Smooth muscle cell (in vitro differentiated cells): ENCODE measurements at regions not wholly inside any gene's neighbourhood (a gene's known extent, or its start where the extent isn't known, plus 50 kb on each side); places are given as distances from the start of the nearest gene placed in this dataset.

Source experiments
- DNase-seq: peaks from one replicate; lab custom pipeline; 2025; ENCODE audit not compliant: unreplicated experiment; lab: John Stamatoyannopoulos, UW
- H2AFZ ChIP-seq: fragments of 200-600 bp; sonication (generic); 2 replicates; pipeline ENCODE4 v1.6.0; 2016; ENCODE audit warnings: antibody characterized with exemption, low read depth, mild to moderate bottlenecking
- H3F3A ChIP-seq: fragments of 200-600 bp; sonication (generic); 2 replicates; pipeline ENCODE4 v1.6.0; 2017; ENCODE audit warnings: antibody characterized with exemption, low read depth
- H3K27ac ChIP-seq: fragments of 200-600 bp; sonication (generic); 2 replicates; pipeline ENCODE4 v1.5.1; 2016; ENCODE audit warnings: low read depth, mild to moderate bottlenecking
- H3K27me3 ChIP-seq: fragments of 200-600 bp; sonication (generic); 2 replicates; pipeline ENCODE4 v1.6.1; 2016; ENCODE audit warnings: low read depth, mild to moderate bottlenecking
- H3K36me3 ChIP-seq: fragments of 200-600 bp; sonication (generic); 2 replicates; pipeline ENCODE4 v1.5.1; 2016; ENCODE audit warnings: low read depth
- H3K4me1 ChIP-seq: fragments of 200-600 bp; sonication (generic); 2 replicates; pipeline ENCODE4 v1.5.1; 2016; ENCODE audit warnings: low read depth
- H3K4me2 ChIP-seq: fragments of 200-600 bp; sonication (generic); 2 replicates; pipeline ENCODE4 v1.6.0; 2016; ENCODE audit warnings: mild to moderate bottlenecking
- H3K4me3 ChIP-seq: fragments of 200-600 bp; sonication (generic); 2 replicates; pipeline ENCODE4 v1.5.1; 2016; ENCODE audit warnings: mild to moderate bottlenecking
- H3K79me2 ChIP-seq: fragments of 200-600 bp; sonication (generic); 2 replicates; pipeline ENCODE4 v1.6.0; 2016; ENCODE audit warnings: low read depth, mild to moderate bottlenecking
- H3K9ac ChIP-seq: fragments of 200-600 bp; sonication (generic); 2 replicates; pipeline ENCODE4 v1.6.0; 2016; ENCODE audit warnings: low read depth
- H3K9me3 ChIP-seq: fragments of 200-600 bp; sonication (generic); replicated peaks from 2 replicates; pipeline ENCODE4 v1.5.1; 2016; ENCODE audit warnings: low read depth
- H4K20me1 ChIP-seq: fragments of 200-600 bp; sonication (generic); 2 replicates; pipeline ENCODE4 v1.6.0; 2016; ENCODE audit warnings: low read depth
- WGBS: methylation state at CpG from one replicate; pipeline ENCODE4 v1.1.7; 2016; ENCODE audit warnings: low lambda C conversion rate; 5-methylcytosine and 5-hydroxymethylcytosine counted together
- TF ChIP-seq, protein P1 (sequence below): fragments of 200-600 bp; sonication (generic); IDR thresholded peaks from 2 replicates; pipeline ENCODE4 v1.5.1; 2017; ENCODE audit warnings: borderline replicate concordance, mild to moderate bottlenecking, antibody characterized with exemption; ENCODE audit not compliant: insufficient read depth, poor library complexity, severe bottlenecking

DNA sequence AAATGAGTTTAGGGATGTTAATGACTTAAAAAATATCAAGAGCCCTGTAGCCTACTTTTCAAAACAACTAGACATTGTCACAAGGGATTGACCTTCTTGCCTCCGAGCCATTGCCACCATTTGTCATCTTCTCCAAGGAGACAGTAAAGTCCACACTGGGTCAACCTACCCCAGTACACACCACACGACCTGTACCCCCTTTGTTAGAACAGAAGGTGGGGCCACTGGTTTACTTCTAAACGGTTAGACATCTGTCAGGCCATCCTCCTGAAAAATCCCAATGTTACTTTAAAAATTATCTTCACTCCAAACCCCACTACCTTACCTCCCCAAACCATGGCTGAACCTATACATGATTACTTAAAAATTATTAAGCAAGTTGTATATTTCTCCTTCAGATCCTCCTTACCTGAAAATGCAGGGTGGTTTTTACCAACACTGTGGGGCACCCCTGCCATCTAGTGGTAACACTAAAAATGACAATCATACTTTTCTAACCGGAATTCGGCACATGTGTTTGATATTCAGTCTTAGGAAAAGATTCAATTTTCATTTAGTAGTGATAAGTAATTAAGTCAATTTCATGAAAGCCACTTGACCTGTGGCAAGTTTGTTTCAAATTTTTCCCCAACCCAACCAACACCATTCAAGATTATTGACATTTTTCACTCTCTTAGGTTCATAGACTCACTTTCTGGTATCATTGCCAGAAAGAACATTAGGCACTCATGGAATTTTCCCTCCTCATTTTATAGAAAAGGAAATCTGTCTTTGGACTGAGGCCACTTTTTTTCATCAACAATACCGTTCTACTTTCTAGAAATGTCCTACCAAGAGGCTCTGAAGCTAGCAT lies 265.3 kb upstream of the PKDCC start:
- H3K9me3 ChIP-seq = no peaks in the 10 kb centered on the region
- no peak for DNase-seq
- peaks cover 6% of the 10 kb centered on the region for H3K27me3 ChIP-seq
- no peak overlapping the region for H2AFZ ChIP-seq
- no peak overlapping the region for H3K4me2 ChIP-seq
- H3K36me3 ChIP-seq = no peaks in the 10 kb centered on the region
- 44% methylated on average over 6 of the region's 6 CpGs for WGBS
- TF ChIP-seq, protein P1, sequence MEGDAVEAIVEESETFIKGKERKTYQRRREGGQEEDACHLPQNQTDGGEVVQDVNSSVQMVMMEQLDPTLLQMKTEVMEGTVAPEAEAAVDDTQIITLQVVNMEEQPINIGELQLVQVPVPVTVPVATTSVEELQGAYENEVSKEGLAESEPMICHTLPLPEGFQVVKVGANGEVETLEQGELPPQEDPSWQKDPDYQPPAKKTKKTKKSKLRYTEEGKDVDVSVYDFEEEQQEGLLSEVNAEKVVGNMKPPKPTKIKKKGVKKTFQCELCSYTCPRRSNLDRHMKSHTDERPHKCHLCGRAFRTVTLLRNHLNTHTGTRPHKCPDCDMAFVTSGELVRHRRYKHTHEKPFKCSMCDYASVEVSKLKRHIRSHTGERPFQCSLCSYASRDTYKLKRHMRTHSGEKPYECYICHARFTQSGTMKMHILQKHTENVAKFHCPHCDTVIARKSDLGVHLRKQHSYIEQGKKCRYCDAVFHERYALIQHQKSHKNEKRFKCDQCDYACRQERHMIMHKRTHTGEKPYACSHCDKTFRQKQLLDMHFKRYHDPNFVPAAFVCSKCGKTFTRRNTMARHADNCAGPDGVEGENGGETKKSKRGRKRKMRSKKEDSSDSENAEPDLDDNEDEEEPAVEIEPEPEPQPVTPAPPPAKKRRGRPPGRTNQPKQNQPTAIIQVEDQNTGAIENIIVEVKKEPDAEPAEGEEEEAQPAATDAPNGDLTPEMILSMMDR = peak; percentile 84
- H3K4me1 ChIP-seq = no peaks in the 10 kb centered on the region
- H3K4me3 ChIP-seq = no peak overlapping the region
- no peaks in the 10 kb centered on the region for H4K20me1 ChIP-seq
- no peak overlapping the region for H3K27ac ChIP-seq
- no peaks in the 10 kb centered on the region for H3F3A ChIP-seq
- no peaks in the 10 kb centered on the region for H3K79me2 ChIP-seq
- H3K9ac ChIP-seq = no peak overlapping the region

DNA sequence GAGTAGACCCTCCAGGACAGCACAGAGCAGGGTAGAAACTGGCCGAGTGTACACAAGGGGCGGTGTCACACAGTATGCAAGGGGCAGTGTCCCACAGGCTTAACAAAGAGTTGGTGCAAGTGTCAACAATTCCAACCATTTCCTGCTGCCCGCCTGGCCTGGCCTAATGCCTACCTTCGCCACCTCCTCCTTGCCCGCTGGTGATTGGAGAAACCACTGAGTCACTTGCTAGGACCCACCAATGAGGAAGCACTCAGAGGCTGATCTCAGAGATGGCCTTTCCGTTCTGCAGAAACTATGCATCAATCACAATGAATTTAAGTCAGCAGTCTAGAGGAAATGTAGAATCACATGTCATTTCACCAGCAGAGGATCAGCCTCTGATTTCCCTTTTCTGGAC lies 263.3 kb upstream of the PKDCC start:
- H2AFZ ChIP-seq = no peak overlapping the region
- H3K9me3 ChIP-seq = no peaks in the 10 kb centered on the region
- no peaks in the 10 kb centered on the region for H3K79me2 ChIP-seq
- no peak overlapping the region for H3K27ac ChIP-seq
- DNase-seq = no peak
- H3K4me1 ChIP-seq = no peaks in the 10 kb centered on the region
- no peaks in the 10 kb centered on the region for H3K36me3 ChIP-seq
- peaks cover 12% of the 10 kb centered on the region for H3K27me3 ChIP-seq
- H3K4me2 ChIP-seq = no peak overlapping the region
- H3K9ac ChIP-seq = no peak overlapping the region
- WGBS = 84% methylated on average over 6 of the region's 6 CpGs
- H3K4me3 ChIP-seq = no peak overlapping the region
- H4K20me1 ChIP-seq = no peaks in the 10 kb centered on the region
- TF ChIP-seq, protein P1 = no peak
- no peaks in the 10 kb centered on the region for H3F3A ChIP-seq

DNA sequence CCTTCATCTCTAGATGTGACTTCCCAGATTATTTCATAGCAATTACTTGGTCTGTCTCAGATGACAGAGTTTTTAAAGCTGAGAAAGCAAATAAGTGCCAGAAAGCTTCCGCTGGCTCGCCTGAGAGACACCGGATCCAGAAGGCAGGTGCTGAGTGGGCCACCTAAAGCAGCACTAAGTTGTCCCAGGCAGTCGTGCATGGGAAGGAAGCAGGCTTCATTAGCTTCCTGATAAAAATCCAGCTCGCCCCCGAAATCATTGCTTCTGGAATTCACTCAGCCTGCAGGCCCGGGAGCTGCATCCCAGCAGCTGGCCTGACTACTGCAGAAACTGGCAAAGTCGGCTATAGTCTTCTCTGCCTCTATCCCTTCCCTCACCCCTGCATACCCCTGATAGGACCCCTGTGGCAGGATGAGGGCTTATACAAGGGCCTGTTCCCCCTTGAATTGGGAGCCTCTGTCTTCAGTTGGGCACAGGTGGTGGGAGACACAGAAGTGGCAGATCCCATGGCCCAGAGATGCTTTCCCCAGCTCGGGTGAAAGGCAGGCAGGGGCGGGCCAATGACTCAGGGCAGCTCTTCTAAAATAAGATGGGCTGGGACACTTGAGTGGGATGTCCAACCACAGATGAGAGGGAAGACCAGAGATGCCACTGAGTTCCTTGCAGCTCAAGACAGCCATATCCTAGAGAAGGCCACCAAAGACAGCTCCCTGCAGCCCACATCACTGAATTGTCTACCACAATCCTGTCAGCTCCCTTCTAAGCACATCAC lies 262.4 kb upstream of the PKDCC start:
- Histone ChIP-seq H3F3A (no peaks in the 10 kb centered on the region), H3K9me3 (no peaks in the 10 kb centered on the region), H3K9ac (no peak overlapping the region), H3K27me3 (peaks cover 12% of the 10 kb centered on the region), H3K4me2 (no peak overlapping the region), H3K27ac (no peak overlapping the region), H3K4me3 (no peak overlapping the region), H2AFZ (no peak overlapping the region), H3K36me3 (no peaks in the 10 kb centered on the region), H4K20me1 (no peaks in the 10 kb centered on the region), H3K79me2 (no peaks in the 10 kb centered on the region), H3K4me1 (no peaks in the 10 kb centered on the region)
- TF ChIP-seq, protein P1 = no peak
- no peak for DNase-seq
- WGBS = 75% methylated on average over 10 of the region's 10 CpGs
